ENCODE measurements at regions not wholly inside any gene's neighbourhood (a gene's known extent, or its start where the extent isn't known, plus 50 kb on each side); places are given as distances from the start of the nearest gene placed in this dataset.

- Histone ChIP-seq H3K4me3 (replicated peaks; ENCODE audit: low read depth, low read length) (no peak overlapping the region), H3K27me3 (replicated peaks; ENCODE audit: control insufficient read depth, insufficient read depth, low read length) (no peaks in the 10 kb centered on the region)
- no peak for TF ChIP-seq CTCF (IDR thresholded peaks at IDR 0.05; ENCODE audit: insufficient read depth, low read length, poor library complexity, severe bottlenecking)
Measured at GRCh38 chr6:100986921-100987320, 105.8 kb upstream of the ASCC3 start.

GRCh38 chr6:100987556-100987955 lies 106.4 kb upstream of the ASCC3 start:
- no peak overlapping the region for H3K4me3 ChIP-seq (replicated peaks; ENCODE audit: low read depth, low read length)

More at GRCh38 chr6:100986921-100987320, 105.8 kb upstream of the ASCC3 start:
- no peaks in the 10 kb centered on the region for H3K36me3 ChIP-seq (ENCODE audit: control insufficient read depth, insufficient read depth, low read length)
- DNase-seq (ENCODE audit: extremely low read depth, insufficient read length): no peak

GRCh38 chr6:100988391-100988984 lies 107.4 kb upstream of the ASCC3 start:
- DNase-seq (ENCODE audit: extremely low read depth, insufficient read length): no peak
- TF ChIP-seq CTCF (IDR thresholded peaks at IDR 0.05; ENCODE audit: insufficient read depth, low read length, poor library complexity, severe bottlenecking): no peak
- H3K4me3 ChIP-seq (replicated peaks; ENCODE audit: low read depth, low read length): no peak overlapping the region
- H3K36me3 ChIP-seq (ENCODE audit: control insufficient read depth, insufficient read depth, low read length): no peaks in the 10 kb centered on the region
- H3K27me3 ChIP-seq (replicated peaks; ENCODE audit: control insufficient read depth, insufficient read depth, low read length): no peaks in the 10 kb centered on the region

More at GRCh38 chr6:100987556-100987955, 106.4 kb upstream of the ASCC3 start:
- no peak for DNase-seq (ENCODE audit: extremely low read depth, insufficient read length)
- TF ChIP-seq CTCF (IDR thresholded peaks at IDR 0.05; ENCODE audit: insufficient read depth, low read length, poor library complexity, severe bottlenecking): no peak
- H3K27me3 ChIP-seq (replicated peaks; ENCODE audit: control insufficient read depth, insufficient read depth, low read length): no peaks in the 10 kb centered on the region
- H3K36me3 ChIP-seq (ENCODE audit: control insufficient read depth, insufficient read depth, low read length): no peaks in the 10 kb centered on the region

- DNase-seq (ENCODE audit: extremely low read depth, insufficient read length): no peak
- no peaks in the 10 kb centered on the region for H3K36me3 ChIP-seq (ENCODE audit: control insufficient read depth, insufficient read depth, low read length)
- TF ChIP-seq CTCF (IDR thresholded peaks at IDR 0.05; ENCODE audit: insufficient read depth, low read length, poor library complexity, severe bottlenecking): no peak
- no peak overlapping the region for H3K4me3 ChIP-seq (replicated peaks; ENCODE audit: low read depth, low read length)
- H3K27me3 ChIP-seq (replicated peaks; ENCODE audit: control insufficient read depth, insufficient read depth, low read length): no peaks in the 10 kb centered on the region
Measured at GRCh38 chr6:100990070-100990469, 108.9 kb upstream of the ASCC3 start.

- no peak overlapping the region for H3K4me3 ChIP-seq (replicated peaks; ENCODE audit: low read depth, low read length)
- TF ChIP-seq CTCF (IDR thresholded peaks at IDR 0.05; ENCODE audit: insufficient read depth, low read length, poor library complexity, severe bottlenecking): no peak
- no peaks in the 10 kb centered on the region for H3K36me3 ChIP-seq (ENCODE audit: control insufficient read depth, insufficient read depth, low read length)
- no peaks in the 10 kb centered on the region for H3K27me3 ChIP-seq (replicated peaks; ENCODE audit: control insufficient read depth, insufficient read depth, low read length)
- DNase-seq (ENCODE audit: extremely low read depth, insufficient read length): no peak
Measured at GRCh38 chr6:100996409-100996808, 115.3 kb upstream of the ASCC3 start.

GRCh38 chr6:100998111-100998510 lies 117.0 kb upstream of the ASCC3 start:
- no peak for DNase-seq (ENCODE audit: extremely low read depth, insufficient read length)
- Histone ChIP-seq H3K4me3 (replicated peaks; ENCODE audit: low read depth, low read length) (no peak overlapping the region), H3K27me3 (replicated peaks; ENCODE audit: control insufficient read depth, insufficient read depth, low read length) (no peaks in the 10 kb centered on the region), H3K36me3 (ENCODE audit: control insufficient read depth, insufficient read depth, low read length) (no peaks in the 10 kb centered on the region)
- TF ChIP-seq CTCF (IDR thresholded peaks at IDR 0.05; ENCODE audit: insufficient read depth, low read length, poor library complexity, severe bottlenecking): no peak
